Mesothelial cell of epicardium (in vitro differentiated cells): ENCODE measurements at regions not wholly inside any gene's neighbourhood (a gene's known extent, or its start where the extent isn't known, plus 50 kb on each side); places are given as distances from the start of the nearest gene placed in this dataset.

Experiments used
- DNase-seq, 2 experiments: peaks; one replicate each; pipeline ENCODE4 v3.0.0; 2021; ENCODE audit warnings: low spot score in 2 of 2; ENCODE audit not compliant: unreplicated experiment in 2 of 2
- H3K27ac Mint-ChIP-seq: 2 replicates; pipeline ENCODE4 v1.8.0; 2021; ENCODE audit warnings: mixed read lengths
- H3K27me3 Mint-ChIP-seq: 2 replicates; pipeline ENCODE4 v1.8.0; 2021; ENCODE audit warnings: low read depth, mixed read lengths
- H3K36me3 Mint-ChIP-seq: 2 replicates; pipeline ENCODE4 v1.8.0; 2021; ENCODE audit warnings: mixed read lengths
- H3K4me1 Mint-ChIP-seq: 2 replicates; pipeline ENCODE4 v1.8.0; 2021; ENCODE audit warnings: mixed read lengths
- H3K4me3 Mint-ChIP-seq: 2 replicates; pipeline ENCODE4 v1.8.0; 2021; ENCODE audit warnings: mild to moderate bottlenecking, moderate library complexity, mixed read lengths
- H3K9me3 Mint-ChIP-seq: 2 replicates; pipeline ENCODE4 v1.8.0; 2021; ENCODE audit warnings: mixed read lengths
- TF ChIP-seq, protein P1 (sequence below): fragments of 200-600 bp; sonication (generic); IDR thresholded peaks from one replicate; pipeline ENCODE4 v1.5.0; 2021; ENCODE audit warnings: antibody characterized with exemption; ENCODE audit not compliant: unreplicated experiment

DNA sequence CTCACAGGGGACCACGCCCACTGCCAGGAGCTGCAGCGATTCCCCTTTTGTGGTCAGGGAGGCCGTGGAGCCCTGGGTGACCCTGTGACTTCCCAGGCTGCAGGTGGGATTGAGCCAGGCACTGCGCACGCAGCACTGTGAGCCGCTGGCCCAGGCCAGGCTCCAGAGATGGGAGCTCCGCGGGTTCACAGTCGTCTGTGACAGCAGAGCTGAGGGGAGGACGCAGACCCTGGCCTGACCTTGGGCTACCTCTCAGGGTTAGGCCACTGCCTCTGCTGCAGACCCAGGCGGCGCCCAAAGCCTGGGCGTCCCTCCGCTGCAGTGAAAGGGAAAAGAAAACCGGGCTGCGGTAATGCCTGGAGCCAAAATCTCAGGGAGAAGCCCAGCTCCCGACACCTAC is 107.5 kb upstream of the GPR26 start:
- no peaks in the 10 kb centered on the region for H3K9me3 Mint-ChIP-seq
- H3K36me3 Mint-ChIP-seq, result no peaks in the 10 kb centered on the region
- no peak for DNase-seq
- H3K4me3 Mint-ChIP-seq, result no peak overlapping the region
- no peaks in the 10 kb centered on the region for H3K4me1 Mint-ChIP-seq
- H3K27me3 Mint-ChIP-seq, result peaks cover 74% of the 10 kb centered on the region
- TF ChIP-seq, protein P1, sequence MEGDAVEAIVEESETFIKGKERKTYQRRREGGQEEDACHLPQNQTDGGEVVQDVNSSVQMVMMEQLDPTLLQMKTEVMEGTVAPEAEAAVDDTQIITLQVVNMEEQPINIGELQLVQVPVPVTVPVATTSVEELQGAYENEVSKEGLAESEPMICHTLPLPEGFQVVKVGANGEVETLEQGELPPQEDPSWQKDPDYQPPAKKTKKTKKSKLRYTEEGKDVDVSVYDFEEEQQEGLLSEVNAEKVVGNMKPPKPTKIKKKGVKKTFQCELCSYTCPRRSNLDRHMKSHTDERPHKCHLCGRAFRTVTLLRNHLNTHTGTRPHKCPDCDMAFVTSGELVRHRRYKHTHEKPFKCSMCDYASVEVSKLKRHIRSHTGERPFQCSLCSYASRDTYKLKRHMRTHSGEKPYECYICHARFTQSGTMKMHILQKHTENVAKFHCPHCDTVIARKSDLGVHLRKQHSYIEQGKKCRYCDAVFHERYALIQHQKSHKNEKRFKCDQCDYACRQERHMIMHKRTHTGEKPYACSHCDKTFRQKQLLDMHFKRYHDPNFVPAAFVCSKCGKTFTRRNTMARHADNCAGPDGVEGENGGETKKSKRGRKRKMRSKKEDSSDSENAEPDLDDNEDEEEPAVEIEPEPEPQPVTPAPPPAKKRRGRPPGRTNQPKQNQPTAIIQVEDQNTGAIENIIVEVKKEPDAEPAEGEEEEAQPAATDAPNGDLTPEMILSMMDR, result no peak
- no peak overlapping the region for H3K27ac Mint-ChIP-seq

DNA sequence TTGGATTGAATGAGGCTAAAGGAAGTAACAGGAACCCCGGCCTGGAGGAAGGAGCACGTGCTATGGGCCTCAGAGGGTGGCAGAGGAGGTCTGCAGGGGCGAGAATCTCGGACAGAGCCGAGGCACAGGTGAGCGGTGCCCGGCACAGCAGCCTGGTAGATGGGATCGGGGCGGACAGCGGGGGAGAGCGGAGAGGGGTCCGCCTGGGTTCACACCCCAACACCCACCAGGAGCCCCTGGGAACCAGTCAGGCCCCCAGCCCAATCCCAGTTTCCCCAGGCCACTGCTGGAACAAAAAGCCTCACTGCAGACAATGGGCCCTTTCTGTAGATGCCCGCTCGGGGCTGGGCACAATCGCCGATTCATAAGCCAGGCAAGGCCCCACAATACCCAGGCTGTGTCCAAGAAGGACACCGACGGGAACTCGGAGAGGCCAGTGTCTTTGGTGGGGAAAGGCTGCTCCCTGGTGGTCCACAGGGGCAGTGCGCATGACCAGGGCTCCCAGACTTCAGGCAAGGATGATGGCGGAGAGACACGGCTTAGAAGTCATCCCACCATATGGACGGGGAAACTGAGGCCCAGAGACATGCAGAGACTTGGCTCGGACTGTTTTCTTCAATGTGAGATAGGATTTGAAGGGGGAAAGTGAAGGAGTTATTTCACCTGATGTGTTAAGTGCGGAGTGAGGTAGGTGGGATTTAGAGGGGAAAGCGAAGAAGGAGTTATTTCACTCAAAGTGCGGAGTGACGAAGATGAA is 106.9 kb upstream of the GPR26 start:
- peak; percentile 45 to 90 for DNase-seq
- peaks cover 68% of the 10 kb centered on the region for H3K27me3 Mint-ChIP-seq
- no peaks in the 10 kb centered on the region for H3K36me3 Mint-ChIP-seq
- H3K4me3 Mint-ChIP-seq, result no peak overlapping the region
- TF ChIP-seq, protein P1, result peak; percentile 98
- no peaks in the 10 kb centered on the region for H3K9me3 Mint-ChIP-seq
- H3K4me1 Mint-ChIP-seq, result no peaks in the 10 kb centered on the region
- no peak overlapping the region for H3K27ac Mint-ChIP-seq

DNA sequence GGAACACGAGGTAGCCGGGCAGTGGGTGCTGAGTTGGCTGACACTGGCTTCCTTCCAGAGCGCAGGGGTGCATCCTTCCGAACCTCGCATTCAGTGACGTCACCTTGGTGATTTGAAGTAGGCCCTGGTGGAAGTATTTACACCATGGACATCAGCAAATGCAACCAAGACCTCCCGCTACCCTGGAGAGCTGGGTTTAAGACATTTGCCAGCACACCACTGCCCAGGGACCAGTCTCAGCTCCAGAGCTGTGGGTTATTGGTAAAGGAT is 106.4 kb upstream of the GPR26 start:
- Mint-ChIP-seq H3K4me1 (no peaks in the 10 kb centered on the region), H3K9me3 (no peaks in the 10 kb centered on the region), H3K4me3 (no peak overlapping the region), H3K27me3 (peaks cover 63% of the 10 kb centered on the region), H3K36me3 (no peaks in the 10 kb centered on the region), H3K27ac (no peak overlapping the region)
- TF ChIP-seq, protein P1, result no peak
- DNase-seq, result peak in 1 of 2 experiments; percentile 7

GRCh38 chr10:123560301-123561140 is 105.6 kb upstream of the GPR26 start:
- Mint-ChIP-seq H3K27ac (no peak overlapping the region), H3K4me3 (no peak overlapping the region), H3K36me3 (no peaks in the 10 kb centered on the region), H3K4me1 (no peaks in the 10 kb centered on the region), H3K9me3 (no peaks in the 10 kb centered on the region), H3K27me3 (peaks cover 56% of the 10 kb centered on the region)
- TF ChIP-seq, protein P1, result no peak
- DNase-seq, result peak in 1 of 2 experiments; percentile 33

DNA sequence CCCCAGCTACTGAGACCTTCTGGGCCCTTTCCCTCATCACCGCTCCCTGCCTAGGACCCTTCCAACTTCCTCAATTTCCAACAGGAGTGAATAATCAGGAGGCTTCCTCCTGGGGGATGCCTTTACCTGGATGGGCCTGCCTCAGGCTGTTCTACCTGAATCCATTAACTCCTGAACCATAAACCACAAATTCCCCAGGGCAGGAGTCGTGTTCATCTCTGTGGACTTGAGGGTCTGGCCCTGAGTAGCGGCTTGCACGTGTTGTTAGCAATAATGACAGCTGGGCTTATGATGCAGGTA is 105.1 kb upstream of the GPR26 start:
- TF ChIP-seq, protein P1, result no peak
- peaks cover 50% of the 10 kb centered on the region for H3K27me3 Mint-ChIP-seq
- H3K4me3 Mint-ChIP-seq, result no peak overlapping the region
- DNase-seq, result peak in 1 of 2 experiments; percentile 16
- H3K9me3 Mint-ChIP-seq, result no peaks in the 10 kb centered on the region
- H3K27ac Mint-ChIP-seq, result no peak overlapping the region
- no peaks in the 10 kb centered on the region for H3K4me1 Mint-ChIP-seq
- no peaks in the 10 kb centered on the region for H3K36me3 Mint-ChIP-seq
